Tibial nerve (tissue), 3 donors: ENCODE measurements at regions not wholly inside any gene's neighbourhood (a gene's known extent, or its start where the extent isn't known, plus 50 kb on each side); places are given as distances from the start of the nearest gene placed in this dataset.

Experiments used
- CTCF ChIP-seq, 5 experiments: fragments of 200-600 bp in 3 of 5; fragments of 450-650 bp in 2 of 5; sonication (generic) in 3 of 5; IDR thresholded peaks; one replicate each; pipeline ENCODE4 v1.5.1; 2016 to 2019; ENCODE audit warnings: antibody characterized with exemption in 5 of 5, mild to moderate bottlenecking in 3 of 5, moderate library complexity in 2 of 5
- POLR2A ChIP-seq, 2 donors: fragments of 450-650 bp; IDR thresholded peaks; one replicate each; pipeline ENCODE4 v1.6.1; 2017; ENCODE audit warnings: antibody characterized with exemption in 2 of 2, mild to moderate bottlenecking in 2 of 2, moderate library complexity in 2 of 2

DNA sequence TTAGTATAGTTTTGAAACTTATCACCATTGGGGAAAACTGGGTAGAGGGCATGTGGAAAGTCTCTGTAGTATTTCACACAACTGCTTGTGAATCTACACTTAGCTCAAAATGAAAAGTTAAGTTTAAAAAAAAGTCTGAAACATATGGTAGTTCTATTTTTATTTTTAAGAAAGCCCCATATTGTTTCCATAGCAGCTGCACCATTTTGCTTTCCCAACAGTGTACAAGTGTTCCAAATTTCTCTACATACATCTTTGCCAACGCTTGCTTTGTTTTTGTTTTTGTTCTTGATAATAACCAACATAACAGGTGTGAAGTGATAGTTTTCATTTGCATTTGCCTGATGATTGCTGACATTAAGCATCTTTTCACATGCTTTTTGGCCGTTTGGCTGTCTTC, 445.2 kb downstream of the FAM181B start:
- TF ChIP-seq POLR2A (IDR thresholded peaks at IDR 0.05): no peak
- TF ChIP-seq CTCF (IDR thresholded peaks at IDR 0.05): no peak
